ENCODE measurements at regions not wholly inside any gene's neighbourhood (a gene's known extent, or its start where the extent isn't known, plus 50 kb on each side); places are given as distances from the start of the nearest gene placed in this dataset.
"Not testable (repeated sequence)": the region's sequence is repeated elsewhere in the genome, so short reads cannot be mapped to it uniquely, and the experiment has no call there.

- DNase-seq (ENCODE audit: low read depth, low spot score) = no peak
Measured at GRCh38 chr13:108077284-108077683, 138.1 kb downstream of the LIG4 start.

GRCh38 chr13:108074429-108074828 is 140.9 kb downstream of the LIG4 start:
- DNase-seq (ENCODE audit: low read depth, low spot score) = not testable (repeated sequence)

GRCh38 chr13:108070925-108071324 is 144.4 kb downstream of the LIG4 start:
- no peak for DNase-seq (ENCODE audit: low read depth, low spot score)

- DNase-seq (ENCODE audit: low read depth, low spot score) = no peak
Measured at GRCh38 chr13:108070491-108070890, 144.8 kb downstream of the LIG4 start.

GRCh38 chr13:108069521-108070210 is 145.7 kb downstream of the LIG4 start:
- no peak for DNase-seq (ENCODE audit: low read depth, low spot score)

GRCh38 chr13:108064372-108064771 is 151.0 kb downstream of the LIG4 start:
- DNase-seq (ENCODE audit: low read depth, low spot score) = not testable (repeated sequence)

- no peak for DNase-seq (ENCODE audit: low read depth, low spot score)
Measured at GRCh38 chr13:108060111-108060510, 155.2 kb downstream of the LIG4 start.

- DNase-seq (ENCODE audit: low read depth, low spot score) = no peak
Measured at GRCh38 chr13:108056278-108056677, 159.1 kb downstream of the LIG4 start.

- no peak for DNase-seq (ENCODE audit: low read depth, low spot score)
Measured at GRCh38 chr13:108049211-108049610, 166.1 kb downstream of the LIG4 start.

GRCh38 chr13:108044954-108045353 is 170.4 kb downstream of the LIG4 start:
- no peak for DNase-seq (ENCODE audit: low read depth, low spot score)

GRCh38 chr13:108042866-108043265 is 172.5 kb downstream of the LIG4 start:
- not testable (repeated sequence) for DNase-seq (ENCODE audit: low read depth, low spot score)

GRCh38 chr13:108037348-108037747 is 178.0 kb downstream of the LIG4 start:
- no peak for DNase-seq (ENCODE audit: low read depth, low spot score)

- no peak for DNase-seq (ENCODE audit: low read depth, low spot score)
Measured at GRCh38 chr13:108036411-108036932, 178.9 kb downstream of the LIG4 start.

- no peak for DNase-seq (ENCODE audit: low read depth, low spot score)
Measured at GRCh38 chr13:108034909-108035410, 180.4 kb downstream of the LIG4 start.

- DNase-seq (ENCODE audit: low read depth, low spot score) = no peak
Measured at GRCh38 chr13:108033800-108034707, 181.3 kb downstream of the LIG4 start.

GRCh38 chr13:108031865-108032264 is 183.5 kb downstream of the LIG4 start:
- DNase-seq (ENCODE audit: low read depth, low spot score) = no peak

GRCh38 chr13:108030769-108031168 is 184.6 kb downstream of the LIG4 start:
- no peak for DNase-seq (ENCODE audit: low read depth, low spot score)

- no peak for DNase-seq (ENCODE audit: low read depth, low spot score)
Measured at GRCh38 chr13:108026680-108027410, 188.5 kb downstream of the LIG4 start.

GRCh38 chr13:108020027-108020426 is 195.3 kb downstream of the LIG4 start:
- no peak for DNase-seq (ENCODE audit: low read depth, low spot score)

- no peak for DNase-seq (ENCODE audit: low read depth, low spot score)
Measured at GRCh38 chr13:108018371-108018870, 196.9 kb downstream of the LIG4 start.

GRCh38 chr13:108006619-108007018 is 208.7 kb downstream of the LIG4 start:
- no peak for DNase-seq (ENCODE audit: low read depth, low spot score)

Measured in pulmonary artery endothelial cell (primary cell).